ENCODE measurements at regions not wholly inside any gene's neighbourhood (a gene's known extent, or its start where the extent isn't known, plus 50 kb on each side); places are given as distances from the start of the nearest gene placed in this dataset.
"Not testable (repeated sequence)": the region's sequence is repeated elsewhere in the genome, so short reads cannot be mapped to it uniquely, and the experiment has no call there.

GRCh38 chr16:16925432-16925831, 545.3 kb downstream of the XYLT1 start:
- no peak for DNase-seq (ENCODE audit: low spot score in 2 of 2)
- no peak for FAIRE-seq

- no peak for FAIRE-seq
- DNase-seq (ENCODE audit: low spot score in 2 of 2) = no peak
These were observed 542.1 kb downstream of the XYLT1 start for GRCh38 chr16:16928532-16929109.

GRCh38 chr16:16930309-16931000, 540.3 kb downstream of the XYLT1 start:
- DNase-seq (ENCODE audit: low spot score in 2 of 2) (no peak), FAIRE-seq (no peak)

- FAIRE-seq (no peak), DNase-seq (ENCODE audit: low spot score in 2 of 2) (no peak)
These were observed 536.9 kb downstream of the XYLT1 start for GRCh38 chr16:16933861-16934260.

GRCh38 chr16:16934660-16935059, 536.1 kb downstream of the XYLT1 start:
- FAIRE-seq (no peak), DNase-seq (ENCODE audit: low spot score in 2 of 2) (no peak)

GRCh38 chr16:16935909-16936308, 534.9 kb downstream of the XYLT1 start:
- DNase-seq (ENCODE audit: low spot score in 2 of 2); FAIRE-seq: not testable (repeated sequence)

- no peak for FAIRE-seq
- DNase-seq (ENCODE audit: low spot score in 2 of 2) = no peak
These were observed 533.2 kb downstream of the XYLT1 start for GRCh38 chr16:16937576-16937975.

GRCh38 chr16:16938009-16938408, 532.8 kb downstream of the XYLT1 start:
- FAIRE-seq (no peak), DNase-seq (ENCODE audit: low spot score in 2 of 2) (no peak)

GRCh38 chr16:16938980-16939379, 531.8 kb downstream of the XYLT1 start:
- FAIRE-seq (no peak), DNase-seq (ENCODE audit: low spot score in 2 of 2) (no peak)

GRCh38 chr16:16940351-16940750, 530.4 kb downstream of the XYLT1 start:
- FAIRE-seq (no peak), DNase-seq (ENCODE audit: low spot score in 2 of 2) (no peak)

- not testable (repeated sequence) for DNase-seq (ENCODE audit: low spot score in 2 of 2)
These were observed 527.9 kb downstream of the XYLT1 start for GRCh38 chr16:16942849-16943248.

GRCh38 chr16:16945207-16945606, 525.6 kb downstream of the XYLT1 start:
- DNase-seq (ENCODE audit: low spot score in 2 of 2) (no peak), FAIRE-seq (no peak)

More at GRCh38 chr16:16942849-16943248, 527.9 kb downstream of the XYLT1 start:
- FAIRE-seq = not testable (repeated sequence)

GRCh38 chr16:16956376-16956775, 514.4 kb downstream of the XYLT1 start:
- no peak for FAIRE-seq
- DNase-seq (ENCODE audit: low spot score in 2 of 2) = no peak

GRCh38 chr16:16960785-16961184, 510.0 kb downstream of the XYLT1 start:
- DNase-seq (ENCODE audit: low spot score in 2 of 2) (no peak), FAIRE-seq (no peak)

- no peak for DNase-seq (ENCODE audit: low spot score in 2 of 2)
- FAIRE-seq = no peak
These were observed 504.3 kb downstream of the XYLT1 start for GRCh38 chr16:16966439-16966838.

- FAIRE-seq (no peak), DNase-seq (ENCODE audit: low spot score in 2 of 2) (no peak)
These were observed 499.7 kb downstream of the XYLT1 start for GRCh38 chr16:16971042-16971441.

- FAIRE-seq (no peak), DNase-seq (ENCODE audit: low spot score in 2 of 2) (no peak)
These were observed 497.9 kb downstream of the XYLT1 start for GRCh38 chr16:16972831-16973230.

- FAIRE-seq = no peak
These were observed 496.8 kb downstream of the XYLT1 start for GRCh38 chr16:16973707-16974591.

GRCh38 chr16:16982614-16983013, 488.1 kb downstream of the XYLT1 start:
- DNase-seq (ENCODE audit: low spot score in 2 of 2) (no peak), FAIRE-seq (no peak)

More at GRCh38 chr16:16973707-16974591, 496.8 kb downstream of the XYLT1 start:
- no peak for DNase-seq (ENCODE audit: low spot score in 2 of 2)

- FAIRE-seq = no peak
- no peak for DNase-seq (ENCODE audit: low spot score in 2 of 2)
These were observed 487.2 kb downstream of the XYLT1 start for GRCh38 chr16:16983582-16983981.

GRCh38 chr16:16984091-16984490, 486.7 kb downstream of the XYLT1 start:
- not testable (repeated sequence) for DNase-seq (ENCODE audit: low spot score in 2 of 2); FAIRE-seq
